ENCODE measurements at regions not wholly inside any gene's neighbourhood (a gene's known extent, or its start where the extent isn't known, plus 50 kb on each side); places are given as distances from the start of the nearest gene placed in this dataset.

DNA sequence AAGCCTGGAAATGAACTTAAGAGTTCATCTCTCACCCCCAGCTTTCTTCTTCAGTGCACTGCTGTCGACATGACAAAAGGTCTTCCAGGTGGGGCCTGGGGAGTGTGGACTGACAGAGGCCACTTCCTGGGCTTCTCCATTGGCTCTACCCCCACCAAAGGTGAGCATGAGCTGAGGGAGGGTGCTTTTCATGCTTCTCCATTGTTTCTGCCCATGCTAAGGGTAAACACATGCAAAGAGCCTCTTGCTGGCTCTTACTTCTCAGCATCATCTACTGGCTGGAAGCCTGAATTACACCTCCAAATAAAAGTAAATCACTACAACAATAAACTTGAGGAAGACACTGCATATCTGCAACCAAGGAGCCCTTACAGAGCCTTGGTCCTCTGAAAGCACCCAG is 227.2 kb downstream of the EPM2A start:
- H3K27ac ChIP-seq, result no peak overlapping the region
- ChIA-PET CTCF (no interaction called here), POLR2A (ENCODE audit: low non-redundant PET) (no interaction called here)
- no peak for DNase-seq (ENCODE audit: low spot score)
- TF ChIP-seq, protein P1, sequence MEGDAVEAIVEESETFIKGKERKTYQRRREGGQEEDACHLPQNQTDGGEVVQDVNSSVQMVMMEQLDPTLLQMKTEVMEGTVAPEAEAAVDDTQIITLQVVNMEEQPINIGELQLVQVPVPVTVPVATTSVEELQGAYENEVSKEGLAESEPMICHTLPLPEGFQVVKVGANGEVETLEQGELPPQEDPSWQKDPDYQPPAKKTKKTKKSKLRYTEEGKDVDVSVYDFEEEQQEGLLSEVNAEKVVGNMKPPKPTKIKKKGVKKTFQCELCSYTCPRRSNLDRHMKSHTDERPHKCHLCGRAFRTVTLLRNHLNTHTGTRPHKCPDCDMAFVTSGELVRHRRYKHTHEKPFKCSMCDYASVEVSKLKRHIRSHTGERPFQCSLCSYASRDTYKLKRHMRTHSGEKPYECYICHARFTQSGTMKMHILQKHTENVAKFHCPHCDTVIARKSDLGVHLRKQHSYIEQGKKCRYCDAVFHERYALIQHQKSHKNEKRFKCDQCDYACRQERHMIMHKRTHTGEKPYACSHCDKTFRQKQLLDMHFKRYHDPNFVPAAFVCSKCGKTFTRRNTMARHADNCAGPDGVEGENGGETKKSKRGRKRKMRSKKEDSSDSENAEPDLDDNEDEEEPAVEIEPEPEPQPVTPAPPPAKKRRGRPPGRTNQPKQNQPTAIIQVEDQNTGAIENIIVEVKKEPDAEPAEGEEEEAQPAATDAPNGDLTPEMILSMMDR (conservative IDR thresholded peaks at IDR 0.05; ENCODE audit: low read depth), result no peak

DNA sequence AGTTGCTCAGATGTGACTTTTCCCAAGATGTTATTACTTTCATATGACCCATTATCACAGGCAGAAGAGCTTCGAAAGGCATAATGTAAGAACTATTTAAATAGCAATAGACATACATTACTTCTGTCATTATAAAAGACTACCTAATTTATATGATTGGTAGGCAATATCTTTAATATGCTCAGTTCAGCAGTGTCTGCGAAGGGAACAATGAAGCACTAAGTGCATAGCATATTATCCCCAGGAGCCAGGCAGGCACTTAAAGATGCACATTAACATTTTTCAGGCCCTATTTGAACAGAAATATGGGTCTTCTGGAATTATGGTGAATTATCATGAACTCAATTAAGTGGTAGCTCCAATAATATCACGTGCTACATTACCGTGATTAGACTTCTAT is 217.8 kb downstream of the EPM2A start:
- ChIA-PET CTCF (no interaction called here), POLR2A (ENCODE audit: low non-redundant PET) (no interaction called here)
- DNase-seq (ENCODE audit: low spot score), result no peak
- H3K27ac ChIP-seq, result no peak overlapping the region
- TF ChIP-seq, protein P1 (conservative IDR thresholded peaks at IDR 0.05; ENCODE audit: low read depth), result no peak

DNA sequence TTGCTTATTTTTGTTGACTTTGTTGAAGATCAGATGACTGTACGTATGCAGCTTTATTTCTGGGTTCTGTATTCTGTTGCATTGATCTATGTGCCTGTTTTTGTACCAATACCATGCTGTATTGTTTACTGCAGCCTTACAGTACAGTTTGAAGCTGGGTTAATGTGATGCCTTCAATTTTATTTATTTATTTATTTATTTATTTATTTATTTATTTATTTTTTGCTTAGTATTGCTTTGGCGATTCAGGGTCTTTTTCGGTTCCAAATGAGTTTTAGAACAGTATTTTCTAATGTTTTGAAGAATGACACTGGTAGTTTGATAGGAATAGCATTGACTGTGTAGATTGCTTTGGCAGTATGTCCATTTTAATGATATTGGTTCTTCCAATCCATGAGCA is 210.3 kb downstream of the EPM2A start:
- ChIA-PET POLR2A (ENCODE audit: low non-redundant PET) (no interaction called here), CTCF (no interaction called here)
- TF ChIP-seq, protein P1 (conservative IDR thresholded peaks at IDR 0.05; ENCODE audit: low read depth), result no peak

DNA sequence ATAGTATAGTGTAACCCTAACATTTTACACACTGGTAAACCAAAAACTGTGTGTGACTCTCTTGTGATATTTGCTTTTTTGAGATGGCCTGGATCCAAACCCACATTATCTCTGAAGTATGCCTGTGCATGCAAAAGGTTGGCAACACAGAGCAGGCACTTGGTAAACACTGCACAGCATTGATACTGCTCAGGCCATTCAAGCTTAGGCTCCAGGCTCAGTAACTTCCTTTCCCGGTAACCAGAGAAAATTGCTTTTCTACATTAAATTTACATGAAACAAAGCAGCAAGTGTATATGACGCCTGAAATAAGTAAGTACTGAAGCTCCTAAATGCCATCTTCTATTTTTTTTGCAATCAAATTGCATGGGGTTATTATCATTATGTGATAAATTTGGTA is 205.7 kb downstream of the EPM2A start:
- POLR2A ChIA-PET (ENCODE audit: low non-redundant PET), result no interaction called here
- CTCF ChIA-PET, result no interaction called here
- no peak for DNase-seq (ENCODE audit: low spot score)
- H3K27ac ChIP-seq, result no peak overlapping the region
- TF ChIP-seq, protein P1 (conservative IDR thresholded peaks at IDR 0.05; ENCODE audit: low read depth), result no peak

More for the DNA sequence above, 210.3 kb downstream of the EPM2A start:
- no peak overlapping the region for H3K27ac ChIP-seq
- no peak for DNase-seq (ENCODE audit: low spot score)

DNA sequence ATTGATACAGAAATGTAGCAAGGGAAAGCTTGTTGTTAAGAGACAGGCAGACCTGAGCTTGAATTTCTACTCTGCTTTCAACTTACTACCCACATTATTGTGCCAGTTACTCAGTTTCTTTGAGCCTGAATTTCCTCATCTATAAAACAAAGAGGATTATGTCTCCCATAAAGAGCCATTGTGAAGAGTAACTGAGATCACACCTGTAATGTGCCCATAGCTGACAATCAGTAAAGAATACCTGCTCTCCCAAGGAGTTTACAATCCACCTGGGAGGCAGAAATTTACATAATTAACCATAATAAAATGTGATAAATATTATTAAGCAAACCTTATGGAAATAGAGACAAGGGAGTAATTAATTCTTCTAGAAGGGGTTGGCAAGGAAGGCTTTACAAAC is 204.9 kb downstream of the EPM2A start:
- TF ChIP-seq, protein P1 (conservative IDR thresholded peaks at IDR 0.05; ENCODE audit: low read depth), result no peak
- no peak overlapping the region for H3K27ac ChIP-seq
- ChIA-PET CTCF (no interaction called here), POLR2A (ENCODE audit: low non-redundant PET) (no interaction called here)
- DNase-seq (ENCODE audit: low spot score), result no peak

DNA sequence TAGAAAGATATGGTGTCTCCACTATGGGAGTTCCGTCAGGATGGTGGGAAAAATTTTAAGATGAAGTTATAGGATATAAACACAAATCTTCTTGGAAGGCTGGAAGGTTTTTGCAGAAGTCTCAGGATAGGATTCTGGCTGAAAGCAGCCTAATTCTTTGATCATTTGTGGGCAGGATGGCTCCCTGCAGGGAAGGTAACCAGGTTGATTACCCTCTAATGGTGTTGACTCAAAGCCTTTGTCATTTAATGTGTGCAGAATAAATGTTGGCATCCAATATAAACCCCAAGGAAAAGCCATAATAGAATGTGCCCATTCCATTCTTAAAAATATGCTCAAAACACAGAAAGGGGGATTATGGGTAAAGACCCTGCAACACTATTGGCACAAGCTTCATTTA is 204.3 kb downstream of the EPM2A start:
- TF ChIP-seq, protein P1 (conservative IDR thresholded peaks at IDR 0.05; ENCODE audit: low read depth), result no peak
- H3K27ac ChIP-seq, result no peak overlapping the region
- DNase-seq (ENCODE audit: low spot score), result no peak
- POLR2A ChIA-PET (ENCODE audit: low non-redundant PET), result no interaction called here
- CTCF ChIA-PET, result no interaction called here

DNA sequence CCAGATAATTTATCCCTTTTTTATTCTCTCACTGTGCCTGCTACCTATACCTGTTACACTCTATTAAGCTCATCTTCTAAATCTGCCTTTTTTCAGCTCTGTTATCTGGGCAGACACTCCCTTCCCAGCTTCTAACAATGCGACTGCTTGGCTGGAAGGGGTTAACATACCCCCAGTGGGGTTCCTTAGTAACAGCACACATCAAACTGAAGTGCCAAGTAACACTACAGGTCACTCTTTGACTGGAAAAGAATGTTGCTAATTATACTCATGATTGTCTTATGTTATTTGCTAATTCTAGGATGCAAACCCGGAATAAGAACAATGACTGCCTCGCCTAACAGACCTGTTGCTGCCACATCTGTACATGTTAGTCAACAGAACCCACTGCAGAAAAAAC is 203.5 kb downstream of the EPM2A start:
- ChIA-PET CTCF (no interaction called here), POLR2A (ENCODE audit: low non-redundant PET) (no interaction called here)
- no peak for DNase-seq (ENCODE audit: low spot score)
- no peak overlapping the region for H3K27ac ChIP-seq
- TF ChIP-seq, protein P1 (conservative IDR thresholded peaks at IDR 0.05; ENCODE audit: low read depth), result no peak

Measured in RWPE1 (cell line).